AML-193 (cell line): ENCODE measurements at regions not wholly inside any gene's neighbourhood (a gene's known extent, or its start where the extent isn't known, plus 50 kb on each side); places are given as distances from the start of the nearest gene placed in this dataset.
"Not testable (repeated sequence)": the region's sequence is repeated elsewhere in the genome, so short reads cannot be mapped to it uniquely, and the experiment has no call there.

Experiments used
- DNase-seq, 2 experiments: peaks; one replicate each; lab custom pipeline; 2025; lab: John Stamatoyannopoulos, UW

DNA sequence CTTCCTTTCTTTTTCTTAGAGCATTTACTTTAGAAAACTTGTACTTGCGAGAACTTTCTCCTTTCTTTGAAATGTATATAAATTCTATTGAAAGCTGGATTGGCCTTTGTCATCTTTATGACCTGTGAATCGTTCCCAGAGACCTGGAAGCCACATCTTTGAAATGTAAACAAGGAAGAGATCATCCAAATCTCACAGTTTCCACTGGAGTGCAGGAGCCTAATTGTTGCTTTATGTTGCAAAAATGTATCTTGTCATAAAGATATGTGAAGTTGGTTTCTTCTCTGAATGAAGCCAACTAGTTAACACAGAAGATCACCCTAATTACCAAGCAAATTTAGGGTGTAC lies 1101.8 kb downstream of the TAF11L14 start:
- no peak for DNase-seq

DNA sequence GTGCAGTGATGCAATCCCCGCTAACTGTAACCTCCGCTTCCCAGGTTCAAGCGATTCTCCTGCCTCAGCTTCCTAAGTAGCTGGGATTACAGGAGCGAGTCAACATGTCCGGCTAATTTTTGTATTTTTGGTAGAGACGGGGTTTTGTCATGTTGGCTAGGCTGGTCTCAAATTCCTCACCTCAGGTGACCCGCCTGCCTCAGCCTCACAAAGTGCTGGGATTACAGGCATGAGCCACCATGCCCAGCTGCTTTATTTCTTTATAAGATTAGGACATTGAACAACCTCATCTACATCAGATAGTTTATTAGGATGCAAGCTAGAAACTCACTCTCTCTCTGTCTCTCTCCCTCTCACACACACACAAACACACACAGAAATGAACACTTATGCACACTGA lies 1102.5 kb downstream of the TAF11L14 start:
- not testable (repeated sequence) for DNase-seq

DNA sequence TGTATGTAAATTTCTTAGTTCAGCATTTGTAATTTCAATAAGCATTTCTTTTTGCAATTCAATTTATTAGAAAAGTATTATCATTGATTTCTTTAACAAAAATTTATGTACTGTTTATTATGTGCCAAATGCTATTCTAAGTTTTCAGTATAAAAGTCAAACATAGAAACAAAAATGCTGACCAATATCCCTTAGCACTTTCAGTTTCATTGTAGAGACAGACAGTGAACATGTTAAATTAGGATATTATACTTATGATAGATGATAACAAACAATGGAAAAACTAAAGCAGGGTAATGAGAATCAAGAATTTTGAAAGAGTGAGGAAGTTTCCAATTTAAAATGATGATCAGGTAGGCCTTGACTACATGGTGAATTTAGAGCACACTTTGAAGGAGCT lies 1106.0 kb downstream of the TAF11L14 start:
- DNase-seq = no peak

DNA sequence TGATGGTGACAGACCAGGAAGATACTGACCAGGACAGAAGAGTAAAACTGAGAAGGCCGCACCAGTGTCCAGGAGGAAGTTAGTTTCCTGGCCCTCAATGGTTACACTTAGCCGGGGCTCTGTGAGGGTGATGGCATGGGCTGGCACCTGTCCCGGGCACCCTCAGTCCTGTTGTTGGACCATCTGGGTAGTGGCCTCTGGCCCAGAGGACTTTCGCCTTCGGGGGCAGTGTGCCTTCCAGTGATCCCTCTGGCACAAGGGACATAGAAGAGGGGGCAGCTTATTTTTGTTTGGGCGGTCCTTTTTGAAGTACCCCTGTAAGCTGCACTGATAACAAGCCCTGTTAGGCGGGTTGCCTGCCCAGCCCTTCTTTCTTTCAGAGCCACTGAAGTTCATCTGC lies 1108.6 kb downstream of the TAF11L14 start:
- no peak for DNase-seq

DNA sequence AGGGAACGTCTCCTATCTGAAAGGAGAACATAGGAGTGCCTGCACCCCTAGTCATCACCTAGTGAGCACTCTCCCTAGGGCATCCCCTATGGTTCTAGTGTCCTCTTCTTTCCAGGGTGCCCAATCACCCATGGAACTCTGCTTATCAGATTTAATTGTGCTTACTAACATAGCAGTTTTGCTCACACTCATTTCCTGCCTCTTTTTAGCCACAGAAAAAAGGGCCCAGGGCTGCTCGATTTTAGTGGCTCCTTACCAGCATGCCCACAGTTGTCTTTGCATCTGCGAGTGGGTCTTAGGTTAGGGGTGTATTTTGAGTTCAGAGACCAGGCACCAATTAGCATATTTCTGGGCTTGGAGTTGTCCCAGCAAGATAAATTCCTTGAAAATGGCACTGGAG lies 1110.2 kb downstream of the TAF11L14 start:
- DNase-seq = no peak

DNA sequence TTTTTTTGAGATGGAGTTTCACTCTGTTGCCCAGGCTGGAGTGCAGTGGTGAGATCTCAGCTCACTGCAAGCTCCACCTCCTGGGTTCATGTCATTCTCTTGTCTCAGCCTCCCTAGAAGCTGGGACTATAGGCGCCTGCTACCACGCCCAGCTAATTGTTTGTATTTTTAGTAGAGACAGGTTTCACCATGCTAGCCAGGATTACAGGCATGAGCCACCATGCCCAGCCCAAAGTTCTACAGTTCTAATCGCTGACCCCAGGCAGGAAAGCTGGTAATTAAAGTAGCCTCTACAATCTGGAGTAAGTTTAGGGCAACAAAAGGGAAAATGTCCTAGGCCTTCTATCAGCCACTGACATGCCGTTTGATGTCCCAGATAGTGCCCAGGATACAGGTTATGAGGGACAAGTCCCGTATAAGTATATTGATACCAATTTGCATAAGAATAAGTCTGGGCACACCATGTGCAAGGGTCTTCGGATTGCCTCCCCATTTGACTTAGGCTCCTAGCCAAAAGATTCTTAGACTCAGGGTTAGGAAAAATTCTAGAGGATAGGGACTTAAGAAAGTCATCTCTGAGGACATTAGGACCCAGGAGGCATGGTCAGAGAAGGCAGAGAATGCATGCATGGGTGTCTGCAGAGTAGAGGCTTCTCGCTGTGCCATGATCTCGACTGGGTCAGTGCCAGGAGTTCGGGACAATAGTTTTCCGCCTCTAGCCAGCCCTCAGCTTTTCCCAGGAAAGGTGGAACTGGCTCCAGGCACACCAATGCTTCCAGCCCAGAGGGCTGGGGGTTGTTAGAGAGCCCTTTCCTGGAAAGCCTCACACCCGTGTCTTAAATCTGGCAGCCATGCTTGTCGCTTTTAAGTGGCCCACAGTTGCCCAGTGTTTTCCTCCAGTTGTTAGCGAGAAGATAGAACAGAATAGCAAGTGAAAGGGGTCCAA lies 1111.1 kb downstream of the TAF11L14 start:
- DNase-seq = peak; percentile 11 to 24

DNA sequence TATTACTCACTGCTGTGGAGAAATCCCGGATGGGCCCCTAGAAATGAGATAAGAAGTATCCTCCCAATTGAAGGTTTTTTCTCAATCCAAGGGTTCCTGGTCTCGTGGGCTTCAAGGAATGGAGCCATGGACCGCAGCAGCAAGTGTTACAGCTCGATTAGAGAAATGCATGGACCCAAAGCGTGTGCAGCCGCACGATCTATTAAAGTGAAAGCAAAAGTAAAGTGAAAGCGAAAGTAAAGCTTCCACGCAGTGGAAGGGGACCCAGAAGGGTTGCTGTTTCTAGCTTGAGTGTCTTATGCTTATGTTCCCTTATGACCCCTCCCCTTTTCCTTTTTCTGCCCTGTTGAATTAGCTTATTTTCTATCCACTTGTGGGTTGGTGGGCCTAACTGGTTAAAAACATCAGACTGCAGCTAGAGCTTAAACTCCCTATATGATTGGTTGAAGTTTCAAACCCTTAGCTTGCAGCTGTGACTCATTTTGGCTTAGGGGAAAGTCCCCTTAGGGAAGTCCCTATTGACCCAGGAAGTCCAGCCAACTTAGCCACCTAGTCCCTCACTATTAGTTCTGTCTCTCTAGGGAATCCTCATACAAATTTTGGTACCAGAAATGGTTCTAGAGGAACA lies 1111.8 kb downstream of the TAF11L14 start:
- peak; percentile 80 to 81 for DNase-seq

DNA sequence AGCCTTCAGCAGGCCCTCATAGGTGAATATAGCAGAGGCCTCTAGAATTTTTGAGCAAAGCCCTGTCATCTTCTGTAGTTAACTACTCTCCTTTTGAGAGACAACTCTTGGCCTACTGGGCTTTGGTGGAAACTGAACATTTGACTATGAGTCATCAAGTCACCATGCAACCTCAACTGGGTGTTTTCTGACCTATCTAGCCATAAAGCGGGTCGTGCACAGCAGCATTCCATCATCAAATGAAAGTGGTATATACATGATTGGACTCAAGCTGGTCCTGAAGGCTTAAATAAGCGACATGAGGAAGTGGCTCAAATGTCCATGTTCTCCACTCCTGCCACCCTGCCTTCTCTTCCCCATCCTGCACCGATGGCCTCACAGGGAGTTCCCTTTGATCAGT lies 1115.5 kb downstream of the TAF11L14 start:
- no peak for DNase-seq

DNA sequence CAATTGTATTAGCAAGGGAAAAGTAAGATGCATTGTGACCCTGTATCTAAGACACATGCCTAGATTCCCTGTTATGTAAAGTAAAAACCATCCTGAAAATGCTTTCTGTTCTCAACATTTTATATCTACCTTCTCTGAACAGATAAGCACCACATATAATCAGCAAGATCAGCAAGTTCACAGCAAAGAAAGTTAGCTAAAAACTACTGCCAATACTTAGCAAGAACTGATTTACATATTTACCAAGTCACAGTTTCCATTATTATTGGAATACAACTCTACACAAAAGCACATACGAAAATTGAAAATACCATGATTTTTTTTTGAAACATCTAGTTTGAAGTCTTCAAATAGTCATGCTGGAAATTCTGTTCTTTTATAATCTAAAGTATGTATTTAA lies 1118.1 kb downstream of the TAF11L14 start:
- DNase-seq = no peak

DNA sequence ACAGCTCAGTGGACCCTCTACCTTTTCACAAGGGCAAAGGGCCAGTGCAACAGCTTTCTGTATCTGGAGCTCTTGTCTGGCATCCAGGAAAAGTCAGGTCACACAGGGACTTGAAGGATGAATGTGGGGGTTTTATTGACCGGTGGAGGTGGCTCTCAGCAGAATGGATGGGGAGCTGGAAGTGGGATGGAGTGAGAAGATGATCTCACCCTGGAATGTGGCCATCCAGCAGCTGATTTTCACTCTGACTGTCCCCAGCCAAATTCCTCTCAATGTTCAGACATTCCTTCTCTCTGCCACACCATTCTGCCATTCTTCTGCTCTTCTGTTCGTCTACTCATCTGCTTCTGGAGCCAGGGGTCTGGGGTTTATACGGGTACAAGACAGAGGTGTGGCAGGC lies 1119.9 kb downstream of the TAF11L14 start:
- no peak for DNase-seq

DNA sequence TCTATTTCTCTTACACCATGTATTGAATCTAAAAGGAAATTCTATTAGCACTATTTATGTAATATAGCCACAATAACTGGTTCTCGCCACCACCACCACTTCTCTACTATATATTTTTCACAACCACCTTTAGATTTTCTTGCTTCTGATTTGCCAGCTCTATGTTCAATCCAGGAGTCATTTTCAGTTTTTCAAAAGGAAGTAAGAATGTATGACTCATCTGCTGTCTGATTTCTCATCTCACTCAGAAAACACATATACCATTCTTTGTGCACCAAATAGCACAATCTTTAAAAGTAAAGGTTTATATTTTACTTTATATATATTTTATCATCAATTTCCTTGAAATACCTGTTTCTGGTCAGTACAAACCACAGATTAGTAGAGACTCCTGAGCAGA lies 1127.5 kb downstream of the TAF11L14 start:
- peak in 1 of 2 experiments; percentile 16 for DNase-seq

DNA sequence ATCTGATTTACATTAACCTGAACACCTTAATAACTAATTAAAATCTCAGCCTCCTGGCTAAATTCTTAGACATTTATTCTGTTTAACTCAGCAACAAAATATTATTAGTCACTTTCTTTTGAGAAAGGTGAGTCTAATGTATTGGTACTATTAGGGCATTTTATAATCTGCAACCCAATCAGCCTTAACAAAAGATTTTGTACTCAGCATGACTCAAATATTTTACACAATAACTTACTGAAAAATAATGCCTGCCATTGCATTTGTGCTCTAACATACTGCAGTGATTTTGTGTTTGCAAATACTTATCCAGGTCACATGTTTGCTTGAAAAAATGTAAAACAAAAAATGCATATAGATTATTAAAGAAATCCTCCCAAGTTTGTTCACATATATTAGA lies 1129.9 kb downstream of the TAF11L14 start:
- no peak for DNase-seq

DNA sequence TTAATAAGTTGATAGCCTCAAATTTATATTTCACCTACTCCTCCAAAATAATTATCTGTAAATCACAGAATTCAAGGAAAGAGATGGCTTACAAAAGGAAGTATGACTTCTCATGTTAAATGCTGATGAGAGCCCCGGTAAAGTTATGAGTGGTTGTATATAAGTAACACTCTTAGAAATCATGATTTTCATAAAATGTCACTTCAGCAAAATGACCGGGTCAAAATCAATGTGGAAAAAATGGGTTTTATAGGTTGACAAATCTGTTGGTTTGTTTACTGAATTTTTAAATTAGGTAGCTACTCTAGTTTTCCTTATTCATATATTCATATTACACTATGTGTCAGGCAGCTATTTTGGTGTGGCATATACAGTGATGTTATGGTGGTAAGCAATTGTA lies 1131.0 kb downstream of the TAF11L14 start:
- DNase-seq = no peak

DNA sequence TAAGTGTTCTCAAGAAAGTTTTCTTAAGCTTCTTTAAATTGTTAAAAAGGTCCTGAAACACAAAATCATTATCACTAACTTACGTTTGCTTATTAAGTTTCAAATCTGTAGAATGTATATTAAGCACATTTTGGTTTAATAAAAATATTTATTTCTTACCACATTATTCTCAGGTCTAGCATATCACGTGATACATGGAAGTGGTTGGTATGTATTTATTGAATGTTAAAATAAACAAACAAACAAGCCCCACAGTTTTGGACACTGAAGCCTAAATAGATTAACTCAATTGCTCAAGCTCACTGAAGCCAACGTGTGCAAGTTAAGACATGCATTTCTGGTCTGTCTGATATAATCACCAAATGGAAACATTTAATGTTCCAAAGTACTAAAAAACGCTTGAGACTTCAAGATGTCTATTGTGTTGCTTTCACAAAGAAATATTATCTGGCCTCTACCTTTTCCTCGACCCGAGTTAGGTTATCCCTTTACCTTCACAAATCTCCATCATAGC lies 1136.9 kb downstream of the TAF11L14 start:
- DNase-seq = no peak

DNA sequence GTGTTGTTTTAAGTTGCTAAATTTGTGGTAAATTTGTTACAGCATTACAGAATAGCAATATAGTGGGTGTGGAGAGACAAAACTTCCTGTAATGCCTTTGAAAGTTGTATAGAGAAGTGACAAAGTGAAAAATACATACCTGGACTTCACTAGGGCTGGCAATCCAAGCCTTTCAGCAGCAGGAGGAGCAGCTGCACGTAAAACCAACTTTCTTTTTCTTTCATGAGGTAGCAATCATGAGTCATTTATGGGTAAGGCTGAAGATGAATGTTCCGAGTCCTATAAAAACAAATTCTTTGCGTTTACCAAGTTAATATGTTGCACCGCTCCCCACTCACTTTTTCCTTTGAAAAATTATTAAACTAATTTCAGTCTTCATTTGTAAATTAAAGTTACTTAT lies 1138.2 kb downstream of the TAF11L14 start:
- no peak for DNase-seq

DNA sequence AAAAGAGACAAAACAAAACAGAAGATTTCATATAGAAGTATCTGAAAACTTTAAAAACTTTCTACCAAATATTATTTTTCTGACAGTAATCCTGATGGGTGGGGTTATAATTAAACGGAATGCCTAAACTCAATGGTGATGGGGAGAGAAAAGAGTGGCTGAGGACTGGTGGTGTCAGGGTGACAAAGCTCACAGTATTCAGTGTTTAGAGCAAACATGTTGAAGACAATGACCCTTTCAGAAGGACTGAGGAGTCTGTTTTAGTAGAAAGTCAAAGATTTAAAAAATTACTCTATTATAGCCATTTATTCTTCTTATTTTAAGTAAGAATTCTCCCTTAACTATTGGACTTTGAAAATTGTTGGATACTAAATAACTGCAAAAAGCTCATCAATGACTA lies 1144.0 kb downstream of the TAF11L14 start:
- DNase-seq = no peak

DNA sequence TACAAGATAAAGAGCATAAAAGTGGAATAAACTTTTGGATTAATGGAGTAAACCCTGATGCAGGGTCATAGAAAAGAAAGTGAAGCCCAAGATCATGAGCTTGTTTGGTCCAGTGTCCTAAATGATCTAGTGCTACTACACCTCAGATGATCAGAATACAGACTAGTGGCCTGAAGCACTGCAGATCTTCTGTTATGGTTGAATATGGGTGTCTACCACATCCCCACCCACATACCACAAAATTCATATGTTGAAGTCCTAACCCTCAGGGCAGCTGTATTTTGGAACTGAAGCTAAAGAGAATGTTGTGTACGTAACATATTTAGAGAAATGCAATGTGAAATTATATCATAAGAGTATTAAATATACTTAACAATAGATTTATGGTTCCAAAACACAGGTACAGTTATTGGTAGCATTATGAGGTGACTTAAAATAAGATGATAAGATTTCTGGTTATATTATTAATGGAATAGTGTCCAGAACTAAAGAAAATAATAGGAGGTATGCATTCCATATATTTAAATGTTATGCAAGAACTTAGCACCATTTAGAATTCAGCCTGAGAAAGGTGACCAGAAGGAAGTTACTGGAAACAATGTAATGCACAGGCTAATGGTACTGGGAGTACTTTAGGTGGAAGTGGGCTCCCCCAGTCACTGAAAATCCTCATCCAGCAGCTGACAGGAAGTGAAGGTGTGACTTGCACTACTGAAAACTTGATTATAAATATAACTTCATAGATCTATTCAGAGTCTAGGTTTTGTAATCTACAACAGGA lies 1155.1 kb downstream of the TAF11L14 start:
- DNase-seq = no peak

DNA sequence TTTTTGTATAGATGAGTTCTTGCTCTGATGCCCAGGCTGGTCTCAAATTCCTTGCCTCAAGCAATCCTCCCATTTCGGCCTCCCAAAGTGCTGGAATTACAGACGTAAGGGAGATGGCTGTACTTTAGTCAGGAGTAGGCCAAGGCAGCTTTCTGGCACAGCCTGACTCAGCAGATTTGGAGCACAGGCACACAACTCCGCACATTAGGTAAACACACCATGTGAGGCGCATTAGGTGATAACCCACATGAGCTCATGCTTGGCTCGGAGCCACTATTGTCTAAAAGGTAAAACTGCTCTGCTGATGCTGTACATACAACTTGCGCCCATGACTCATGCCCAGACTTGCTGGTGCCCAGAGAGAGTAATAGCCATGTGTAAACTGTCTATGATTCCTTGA lies 1157.9 kb downstream of the TAF11L14 start:
- DNase-seq = no peak

DNA sequence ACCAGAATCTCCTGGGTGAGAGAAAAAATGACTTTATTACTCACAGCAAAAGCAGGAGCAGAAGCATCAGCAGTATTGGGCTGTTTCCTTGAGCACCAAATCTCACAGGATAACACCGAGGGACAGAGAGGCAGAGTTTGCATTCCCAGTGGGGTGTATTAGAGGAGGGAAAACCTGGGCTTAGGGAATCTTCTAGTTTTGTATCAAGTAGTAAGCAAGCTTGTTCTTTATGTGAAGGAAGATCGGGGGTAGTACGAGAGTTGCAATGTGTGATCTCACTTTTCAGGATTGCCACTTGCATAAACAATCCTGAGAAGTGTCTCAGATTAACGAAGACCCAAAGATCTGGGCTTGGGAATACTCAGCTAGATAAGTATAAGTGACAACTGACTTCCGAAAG lies 1163.0 kb downstream of the TAF11L14 start:
- DNase-seq = no peak

DNA sequence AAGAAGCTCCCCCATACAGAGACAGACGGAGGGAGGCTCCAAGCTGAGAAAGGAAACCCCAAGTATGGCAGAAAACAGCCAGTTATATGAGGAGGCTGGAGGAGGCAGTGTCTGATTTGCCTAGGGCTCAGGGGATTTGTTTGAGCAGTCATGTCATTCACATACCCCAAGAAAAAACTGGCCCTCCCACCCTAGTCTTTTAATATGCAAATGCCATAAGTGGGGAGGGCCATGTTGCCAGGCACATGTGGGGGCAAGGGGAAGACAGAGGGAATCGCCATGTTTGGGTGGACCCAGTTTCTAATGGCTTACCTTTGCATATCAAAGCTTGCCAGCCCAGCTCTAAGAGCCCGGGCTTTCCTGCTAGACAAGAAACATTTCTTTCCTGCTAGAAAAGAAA lies 1163.8 kb downstream of the TAF11L14 start:
- DNase-seq = no peak

DNA sequence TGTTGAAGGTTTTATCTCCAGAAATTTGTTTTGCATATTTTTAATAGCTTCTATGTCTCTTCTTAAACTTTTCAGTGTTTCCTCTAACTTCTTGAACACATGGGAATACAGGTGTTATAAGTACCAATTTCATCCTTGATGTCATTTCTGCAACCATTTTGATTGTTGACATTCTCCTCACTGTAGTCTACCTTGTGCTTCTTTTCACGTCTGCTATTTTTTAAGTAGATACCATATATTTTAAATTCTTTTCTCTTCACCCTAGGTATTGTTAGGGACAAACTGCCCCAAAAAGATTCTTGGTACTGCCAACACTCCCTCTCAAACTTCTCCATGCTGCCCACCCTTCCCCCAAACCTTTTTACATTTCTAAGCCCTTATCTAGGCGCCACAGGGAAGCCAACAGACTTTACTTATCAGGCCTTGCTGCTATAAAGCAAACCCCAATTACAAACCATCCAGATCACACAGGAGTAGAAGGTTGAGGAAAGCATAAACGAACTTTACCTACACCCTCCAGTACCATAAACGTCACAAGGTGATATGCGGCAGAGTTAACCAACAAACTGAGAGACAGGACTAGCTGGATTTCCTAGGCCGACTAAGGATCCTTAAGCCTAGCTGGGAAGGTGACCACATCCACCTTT lies 1165.3 kb downstream of the TAF11L14 start:
- DNase-seq = no peak
